H1 (cell line): ENCODE measurements at regions not wholly inside any gene's neighbourhood (a gene's known extent, or its start where the extent isn't known, plus 50 kb on each side); places are given as distances from the start of the nearest gene placed in this dataset.

ENCODE experiments used
- CTCF ChIA-PET: fragments of 300-600 bp; sonication (Branson Sonifier 250); formaldehyde crosslinking; loops from one replicate; lab custom pipeline; 2021; ENCODE audit not compliant: partially characterized antibody; lab: Charles Lee
- POLR2A ChIA-PET: fragments of 300-600 bp; sonication (Branson Sonifier 250); formaldehyde crosslinking; loops from one replicate; lab custom pipeline; 2021; ENCODE audit warnings: inconsistent platforms; ENCODE audit not compliant: partially characterized antibody; lab: Charles Lee
- DNase-seq, 2 experiments: peaks; one replicate each; pipeline versions ENCODE4 v3.0.0 to v3.0.0-alpha.2; 2010 to 2022; ENCODE audit warnings: low spot score in 2 of 2, low read depth in 1 of 2, mixed read lengths in 1 of 2
- FAIRE-seq: peaks from 2 replicates; lab custom pipeline; 2011; peaks lifted over from hg19 to GRCh38; lab: Jason Lieb, UNC
- H2AFZ ChIP-seq: 2 replicates; pipeline ENCODE4 v1.8.1; 2012; ENCODE audit warnings: low read length, inconsistent platforms
- H2AK5ac ChIP-seq: 2 replicates; pipeline ENCODE4 v1.6.1; 2013; ENCODE audit warnings: low read depth, low read length
- H2BK120ac ChIP-seq: replicated peaks from 2 replicates; pipeline ENCODE3; 2013; ENCODE audit warnings: low read depth, low read length, inconsistent platforms
- H2BK12ac ChIP-seq: 2 replicates; pipeline ENCODE4 v1.6.1; 2013; ENCODE audit warnings: low read depth, low read length
- H2BK15ac ChIP-seq: 2 replicates; pipeline ENCODE4 v1.6.1; 2013; ENCODE audit warnings: low read length
- H2BK20ac ChIP-seq: 2 replicates; pipeline ENCODE4 v1.6.1; 2013; ENCODE audit warnings: low read length
- H2BK5ac ChIP-seq: 2 replicates; pipeline ENCODE4 v1.6.1; 2013; ENCODE audit warnings: low read depth, low read length
- H3K14ac ChIP-seq: 2 replicates; pipeline ENCODE4 v1.6.1; 2013; ENCODE audit warnings: inconsistent platforms; ENCODE audit not compliant: insufficient read length
- H3K18ac ChIP-seq: 2 replicates; pipeline ENCODE4 v1.6.1; 2013; ENCODE audit warnings: low read length; ENCODE audit errors: extremely low read depth
- H3K23ac ChIP-seq: 2 replicates; pipeline ENCODE4 v1.6.1; 2013; ENCODE audit warnings: inconsistent platforms; ENCODE audit not compliant: insufficient read length
- H3K23me2 ChIP-seq: 2 replicates; pipeline ENCODE4 v1.6.1; 2013; ENCODE audit warnings: low read depth, low read length
- H3K27ac ChIP-seq: 2 replicates; pipeline ENCODE4 v1.6.1; 2011; ENCODE audit warnings: low read depth, low read length, inconsistent platforms
- H3K27me3 ChIP-seq, 4 experiments: replicated peaks in 1 of 4; 1 replicate in 1 of 4; 2 replicates in 3 of 4; pipeline versions ENCODE4 v1.6.1 to v1.8.1; 2011 to 2013; ENCODE audit warnings: low read length in 3 of 4, mild to moderate bottlenecking in 3 of 4, inconsistent platforms in 2 of 4, mixed read lengths in 2 of 4, moderate library complexity in 1 of 4; ENCODE audit not compliant: control insufficient read depth in 3 of 4, insufficient read depth in 3 of 4; ENCODE audit errors: extremely low read depth in 1 of 4
- H3K36me3 ChIP-seq, 4 experiments: 2 replicates each; pipeline versions ENCODE4 v1.6.1 to v1.8.1; 2011 to 2013; ENCODE audit warnings: mild to moderate bottlenecking in 4 of 4, low read length in 3 of 4, moderate library complexity in 2 of 4, control low read depth in 1 of 4, inconsistent platforms in 1 of 4; ENCODE audit not compliant: insufficient read depth in 4 of 4, control insufficient read depth in 2 of 4
- H3K4ac ChIP-seq: replicated peaks from 2 replicates; pipeline ENCODE3; 2013; ENCODE audit warnings: low read length, low read depth, mixed read lengths, inconsistent platforms; ENCODE audit not compliant: insufficient read length
- H3K4me1 ChIP-seq, 4 experiments: replicated peaks in 1 of 4; 1 replicate in 1 of 4; 2 replicates in 3 of 4; pipeline versions ENCODE4 v1.6.1 to v1.8.1; 2011 to 2013; ENCODE audit warnings: low read length in 3 of 4, inconsistent platforms in 2 of 4, mixed read lengths in 1 of 4; ENCODE audit not compliant: insufficient read depth in 4 of 4, control insufficient read depth in 3 of 4
- H3K4me2 ChIP-seq, 2 experiments: 2 replicates each; pipeline versions ENCODE4 v1.6.1 to v1.8.1; 2011 to 2013; ENCODE audit warnings: low read depth in 2 of 2, low read length in 2 of 2, control low read depth in 1 of 2, inconsistent platforms in 1 of 2, mild to moderate bottlenecking in 1 of 2; ENCODE audit not compliant: insufficient read depth in 1 of 2
- H3K4me3 ChIP-seq, 4 experiments: fragments of 200-600, 300-600 bp in 1 of 4; sonication (generic), shearing (Covaris generic), sonication (Bioruptor Twin) in 1 of 4; 2 replicates each; pipeline versions ENCODE4 v1.5.1 to v1.8.1; 2011 to 2016; ENCODE audit warnings: low read length in 4 of 4, low read depth in 3 of 4, control low read depth in 2 of 4, inconsistent platforms in 2 of 4, mild to moderate bottlenecking in 2 of 4, mixed read lengths in 1 of 4, moderate library complexity in 1 of 4; ENCODE audit not compliant: insufficient read depth in 2 of 4; ENCODE audit errors: extremely low read depth in 1 of 4
- H3K56ac ChIP-seq: replicated peaks from 2 replicates; pipeline ENCODE3; 2013; ENCODE audit warnings: low read depth, mild to moderate bottlenecking, mixed read lengths, low read length, inconsistent platforms; ENCODE audit not compliant: insufficient read length
- H3K79me1 ChIP-seq: 2 replicates; pipeline ENCODE4 v1.6.1; 2013; ENCODE audit warnings: low read depth, low read length, control low read depth
- H3K79me2 ChIP-seq, 2 experiments: 2 replicates each; pipeline versions ENCODE4 v1.6.1 to v1.8.1; 2012 to 2013; ENCODE audit warnings: low read length in 2 of 2, mild to moderate bottlenecking in 2 of 2, inconsistent platforms in 1 of 2; ENCODE audit not compliant: insufficient read depth in 2 of 2, control insufficient read depth in 1 of 2
- H3K9ac ChIP-seq, 4 experiments: replicated peaks in 1 of 4; 1 replicate in 1 of 4; 2 replicates in 3 of 4; pipeline versions ENCODE4 v1.6.1 to v1.8.1; 2011 to 2013; ENCODE audit warnings: low read depth in 3 of 4, low read length in 3 of 4, control low read depth in 2 of 4, mild to moderate bottlenecking in 2 of 4, moderate library complexity in 2 of 4, inconsistent platforms in 1 of 4; ENCODE audit errors: extremely low read depth in 1 of 4
- H3K9me3 ChIP-seq, 2 experiments: 2 replicates each; pipeline versions ENCODE4 v1.6.1 to v1.8.1; 2012 to 2013; ENCODE audit warnings: mild to moderate bottlenecking in 2 of 2, moderate library complexity in 2 of 2, control low read depth in 1 of 2, inconsistent platforms in 1 of 2, low read depth in 1 of 2, low read length in 1 of 2, mixed read lengths in 1 of 2; ENCODE audit not compliant: insufficient read depth in 2 of 2
- H4K20me1 ChIP-seq, 2 experiments: replicated peaks in 1 of 2; 2 replicates each; pipeline versions ENCODE3 to v1.8.1; 2011 to 2013; ENCODE audit warnings: inconsistent platforms in 2 of 2, low read length in 2 of 2, mild to moderate bottlenecking in 1 of 2; ENCODE audit not compliant: insufficient read depth in 2 of 2, control insufficient read depth in 1 of 2
- H4K5ac ChIP-seq: 2 replicates; pipeline ENCODE4 v1.6.1; 2013; ENCODE audit warnings: low read length, low read depth, mixed read lengths, inconsistent platforms; ENCODE audit not compliant: insufficient read length
- H4K8ac ChIP-seq: 2 replicates; pipeline ENCODE4 v1.8.0; 2013; ENCODE audit warnings: mild to moderate bottlenecking, moderate library complexity, low read length, inconsistent platforms; ENCODE audit not compliant: insufficient read depth; ENCODE audit errors: extremely low read depth
- H4K91ac ChIP-seq: replicated peaks from 2 replicates; pipeline ENCODE3; 2013; ENCODE audit warnings: low read length, mixed read lengths, inconsistent platforms; ENCODE audit not compliant: insufficient read length
- ASH2L ChIP-seq: fragments of 200-600, 300-600 bp; sonication (generic); IDR thresholded peaks from one replicate; pipeline ENCODE4 v1.7.1; 2017; ENCODE audit warnings: low read length
- BACH1 ChIP-seq: IDR thresholded peaks from 2 replicates; pipeline ENCODE4 v1.6.1; 2012; ENCODE audit warnings: low read length, improper control_type of control experiment
- CBX5 ChIP-seq: fragments of 300-800, 300-1000 bp; sonication (generic); IDR thresholded peaks from 2 replicates; pipeline ENCODE4 v1.7.1; 2016; ENCODE audit warnings: antibody characterized with exemption, low read length, low read depth
- CBX8 ChIP-seq: fragments of 300-800, 300-1000 bp; sonication (generic); IDR thresholded peaks from 2 replicates; pipeline ENCODE4 v1.7.1; 2016; ENCODE audit warnings: low read depth, low read length, borderline replicate concordance
- CHD1 ChIP-seq: IDR thresholded peaks from 2 replicates; pipeline ENCODE4 v1.6.1; 2012; ENCODE audit warnings: low read depth, low read length, improper control_type of control experiment
- GABPA ChIP-seq: IDR thresholded peaks from 2 replicates; pipeline ENCODE4 v1.6.1; 2011; ENCODE audit warnings: mild to moderate bottlenecking, low read length, moderate library complexity, borderline replicate concordance; ENCODE audit not compliant: insufficient read depth
- GTF2F1 ChIP-seq: IDR thresholded peaks from 2 replicates; pipeline ENCODE4 v1.6.1; 2012; ENCODE audit warnings: low read depth, low read length, improper control_type of control experiment, borderline replicate concordance
- KDM5A ChIP-seq: fragments of 200-600 bp; IDR thresholded peaks from 2 replicates; pipeline ENCODE4 v1.7.1; 2012; ENCODE audit warnings: mild to moderate bottlenecking, low read length, inconsistent platforms, mixed read lengths
- POLR2A ChIP-seq, 2 experiments: IDR thresholded peaks; 1 replicate in 1 of 2; 2 replicates in 1 of 2; pipeline ENCODE4 v1.6.1; 2011; ENCODE audit warnings: low read depth in 2 of 2, low read length in 2 of 2, mild to moderate bottlenecking in 2 of 2; ENCODE audit errors: control extremely low read depth in 1 of 2
- POU5F1 ChIP-seq: IDR thresholded peaks from 2 replicates; pipeline ENCODE4 v1.6.1; 2011; ENCODE audit warnings: low read depth, mild to moderate bottlenecking, low read length, moderate library complexity
- ZNF274 ChIP-seq: IDR thresholded peaks from 2 replicates; pipeline ENCODE4 v1.7.0; 2012; ENCODE audit warnings: low read length, borderline replicate concordance; ENCODE audit errors: extremely low read depth
- WGBS, 2 experiments: shearing (Covaris generic) in 1 of 2; methylation state at CpG; one replicate each; pipeline versions ENCODE4 v1.1.6 to v1.1.7; 2013 to 2015; ENCODE audit warnings: low lambda C conversion rate in 2 of 2, mixed read lengths in 2 of 2, inconsistent platforms in 1 of 2, low coverage in 1 of 2, missing lambda C conversion rate in 1 of 2; ENCODE audit not compliant: insufficient replicate concordance in 2 of 2, insufficient coverage in 1 of 2, insufficient read length in 1 of 2; ENCODE audit errors: extremely low coverage in 1 of 2, missing lambda C conversion rate in 1 of 2; 5-methylcytosine and 5-hydroxymethylcytosine counted together
- TF ChIP-seq, protein P1 (sequence below): IDR thresholded peaks from 2 replicates; pipeline ENCODE4 v1.6.1; 2011; ENCODE audit warnings: low read length, improper control_type of control experiment
- TF ChIP-seq, protein P2 (sequence below): IDR thresholded peaks from 2 replicates; pipeline ENCODE4 v1.6.1; 2011; ENCODE audit warnings: low read depth, mild to moderate bottlenecking, low read length; ENCODE audit not compliant: insufficient read depth
- TF ChIP-seq, protein P3 (sequence below): IDR thresholded peaks from 2 replicates; pipeline ENCODE4 v1.6.1; 2012; ENCODE audit warnings: inconsistent platforms

DNA sequence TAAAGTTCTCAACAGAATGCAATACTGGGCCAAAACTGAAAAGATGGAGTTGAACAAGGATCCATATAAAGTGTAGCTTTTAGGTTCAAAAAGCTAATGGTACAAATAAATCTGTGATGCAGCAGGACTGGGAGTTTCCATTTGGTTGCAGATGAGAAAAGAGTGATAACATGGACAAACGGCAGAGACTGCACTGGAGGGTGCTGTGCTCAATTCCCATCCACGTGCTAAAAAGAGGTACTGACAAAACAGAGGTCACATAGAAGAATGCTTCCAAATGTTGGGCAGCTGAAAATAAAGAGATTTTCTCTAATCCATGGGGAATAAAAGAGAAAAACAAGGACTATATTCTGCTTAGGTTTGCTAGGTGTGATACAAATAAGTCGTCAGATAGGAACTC, 461.6 kb downstream of the LIG4 start:
- FAIRE-seq = no peak

More for the DNA sequence above, 461.6 kb downstream of the LIG4 start:
- no peak overlapping the region for H3K9ac ChIP-seq
- POLR2A ChIA-PET = no interaction called here
- TF ChIP-seq BACH1 (no peak), KDM5A (no peak), ASH2L (no peak), ZNF274 (no peak), GABPA (no peak), CHD1 (no peak), CBX5 (no peak), POU5F1 (no peak), CBX8 (no peak), POLR2A (IDR thresholded peaks at IDR 0.05; ENCODE audit: control extremely low read depth in 1 of 2, low read depth in 2 of 2, low read length in 2 of 2) (no peak), GTF2F1 (no peak)
- TF ChIP-seq, protein P1, sequence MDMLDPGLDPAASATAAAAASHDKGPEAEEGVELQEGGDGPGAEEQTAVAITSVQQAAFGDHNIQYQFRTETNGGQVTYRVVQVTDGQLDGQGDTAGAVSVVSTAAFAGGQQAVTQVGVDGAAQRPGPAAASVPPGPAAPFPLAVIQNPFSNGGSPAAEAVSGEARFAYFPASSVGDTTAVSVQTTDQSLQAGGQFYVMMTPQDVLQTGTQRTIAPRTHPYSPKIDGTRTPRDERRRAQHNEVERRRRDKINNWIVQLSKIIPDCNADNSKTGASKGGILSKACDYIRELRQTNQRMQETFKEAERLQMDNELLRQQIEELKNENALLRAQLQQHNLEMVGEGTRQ = no peak
- TF ChIP-seq, protein P2, sequence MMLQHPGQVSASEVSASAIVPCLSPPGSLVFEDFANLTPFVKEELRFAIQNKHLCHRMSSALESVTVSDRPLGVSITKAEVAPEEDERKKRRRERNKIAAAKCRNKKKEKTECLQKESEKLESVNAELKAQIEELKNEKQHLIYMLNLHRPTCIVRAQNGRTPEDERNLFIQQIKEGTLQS = no peak
- TF ChIP-seq, protein P3, sequence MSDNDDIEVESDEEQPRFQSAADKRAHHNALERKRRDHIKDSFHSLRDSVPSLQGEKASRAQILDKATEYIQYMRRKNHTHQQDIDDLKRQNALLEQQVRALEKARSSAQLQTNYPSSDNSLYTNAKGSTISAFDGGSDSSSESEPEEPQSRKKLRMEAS = no peak
- TF ChIP-seq, all 59 proteins: peak for 0
- Histone ChIP-seq H3K56ac (no peak overlapping the region), H4K5ac (no peak overlapping the region), H2AFZ (no peak overlapping the region), H2AK5ac (no peak overlapping the region), H3K4me3 (no peak overlapping the region), H3K14ac (no peak overlapping the region), H3K23me2 (no peaks in the 10 kb centered on the region; the same call in 1 of the 2 replicates), H3K9me3 (no peaks in the 10 kb centered on the region), H3K79me1 (no peaks in the 10 kb centered on the region), H3K18ac (no peak overlapping the region), H4K8ac (no peak overlapping the region), H4K91ac (no peak overlapping the region), H3K4me1 (peaks cover 0 to 5% (median 1%) of the 10 kb centered on the region in 4 experiments; a peak in 2 of 7 replicates), H2BK12ac (no peak overlapping the region), H4K20me1 (no peaks in the 10 kb centered on the region), H3K27ac (no peak overlapping the region), H3K27me3 (no peaks in the 10 kb centered on the region), H3K4ac (no peak overlapping the region), H3K4me2 (no peak overlapping the region), H3K79me2 (no peaks in the 10 kb centered on the region), H2BK15ac (no peak overlapping the region), H3K36me3 (no peaks in the 10 kb centered on the region), H2BK5ac (no peak overlapping the region), H3K23ac (no peak overlapping the region), H2BK120ac (no peak overlapping the region), H2BK20ac (no peak overlapping the region)
- DNase-seq = no peak
- CTCF ChIA-PET = interaction anchor here (1.4 to 2.4 kb wide), 2 partner anchors 12 to 19 kb away, joined by 3 to 9 read pairs; no protein-coding TSS in a partner anchor
- 72% methylated on average over 3 of the region's 3 CpGs; no CpG with 5 or more reads in 1 of the 2 experiments for WGBS, 2 experiments
